HG02938 (cell line): ENCODE measurements at regions not wholly inside any gene's neighbourhood (a gene's known extent, or its start where the extent isn't known, plus 50 kb on each side); places are given as distances from the start of the nearest gene placed in this dataset.

Experiments used
- ATAC-seq: cut with Tn5 transposase; IDR thresholded peaks from one replicate; pipeline ENCODE4 v1.9.1; 2021; ENCODE audit warnings: mild to moderate bottlenecking, moderate library complexity; ENCODE audit not compliant: unreplicated experiment

DNA sequence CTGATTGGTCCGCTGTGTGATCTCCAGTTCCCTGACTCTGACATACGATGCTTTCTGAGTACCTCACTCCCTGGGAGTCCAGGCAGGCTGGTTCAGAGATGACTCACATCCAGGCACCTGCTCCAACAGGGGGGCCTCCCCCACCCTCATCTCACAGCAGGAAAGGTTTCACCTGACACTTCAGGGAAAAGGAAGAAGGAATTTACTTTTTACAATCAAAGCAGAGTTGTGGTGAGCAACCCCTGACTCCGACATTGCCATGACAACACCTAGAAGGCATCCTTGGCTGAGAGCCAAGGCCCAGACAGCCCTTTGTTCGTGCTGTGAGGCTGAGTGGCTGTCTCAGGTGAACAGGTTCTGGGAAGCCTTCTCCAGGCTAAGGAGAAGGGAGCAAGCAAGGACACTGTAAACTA is 164.6 kb upstream of the GJB5 start:
- ATAC-seq, result no peak

- ATAC-seq, result no peak
Measured at GRCh38 chr1:34591751-34592629, 162.9 kb upstream of the GJB5 start.

- no peak for ATAC-seq
Measured at GRCh38 chr1:34597877-34598514, 156.9 kb upstream of the GJB5 start.

DNA sequence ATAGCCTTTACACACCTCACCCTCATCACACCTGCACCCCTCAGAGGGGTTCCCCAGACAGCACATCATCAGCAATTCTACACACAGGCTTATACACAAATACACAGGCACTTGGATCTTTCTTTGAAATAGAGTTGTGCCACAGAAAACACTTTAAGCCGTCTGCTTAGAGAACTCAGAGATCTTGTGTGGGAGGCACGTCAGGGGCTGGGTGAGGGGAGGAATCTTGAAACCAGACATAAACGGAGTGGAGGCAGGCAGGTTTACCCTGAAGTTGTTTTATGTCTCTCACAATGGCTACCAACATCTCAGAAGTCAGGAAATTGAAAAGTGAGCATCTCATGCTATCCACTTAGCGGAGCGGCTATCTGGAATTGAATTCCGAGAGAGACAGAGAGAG is 151.9 kb upstream of the GJB5 start:
- no peak for ATAC-seq

DNA sequence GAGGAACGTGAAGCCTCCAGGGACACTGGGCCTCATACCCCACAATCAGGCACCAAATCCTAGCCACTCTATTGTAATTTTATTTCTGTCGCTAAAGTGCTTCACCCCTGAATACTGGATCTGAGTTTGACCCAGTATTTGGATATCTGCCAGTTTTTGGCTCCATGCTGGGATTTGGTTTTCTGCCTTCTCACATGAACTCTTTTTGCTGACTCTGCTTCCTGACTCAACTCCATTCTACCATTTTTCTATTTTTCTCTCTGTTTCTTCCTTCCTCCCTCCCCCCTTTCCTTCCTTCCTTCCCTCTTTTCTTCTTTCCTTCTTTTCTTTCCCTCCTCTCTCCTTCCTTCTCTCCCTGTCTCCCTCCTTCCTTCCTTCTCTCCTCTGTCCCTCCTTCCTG is 151.3 kb upstream of the GJB5 start:
- ATAC-seq, result no peak

GRCh38 chr1:34606504-34606903 is 148.3 kb upstream of the GJB5 start:
- ATAC-seq, result no peak

- ATAC-seq, result no peak
Measured at GRCh38 chr1:34610063-34610462, 144.8 kb upstream of the GJB5 start.

DNA sequence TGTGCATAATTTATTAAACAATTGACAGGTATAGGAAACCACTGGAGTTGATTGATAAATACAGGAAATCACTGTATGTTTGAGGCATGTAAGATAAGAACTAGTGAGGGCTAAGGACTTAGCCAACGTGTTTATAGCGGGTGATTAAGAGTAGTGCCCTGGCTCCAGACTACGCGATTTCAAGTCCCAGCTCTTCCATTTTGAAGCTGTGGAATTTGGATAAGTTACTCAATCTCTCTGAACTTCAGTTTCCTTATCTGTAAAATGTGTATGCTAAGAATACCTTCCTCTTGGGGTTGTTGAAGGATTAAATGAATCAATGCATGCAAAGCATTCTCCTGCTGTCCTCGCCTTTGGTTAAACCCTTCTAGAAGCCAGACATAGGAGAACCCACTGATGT is 143.3 kb upstream of the GJB5 start:
- ATAC-seq, result no peak

GRCh38 chr1:34612091-34612827 is 142.6 kb upstream of the GJB5 start:
- no peak for ATAC-seq

DNA sequence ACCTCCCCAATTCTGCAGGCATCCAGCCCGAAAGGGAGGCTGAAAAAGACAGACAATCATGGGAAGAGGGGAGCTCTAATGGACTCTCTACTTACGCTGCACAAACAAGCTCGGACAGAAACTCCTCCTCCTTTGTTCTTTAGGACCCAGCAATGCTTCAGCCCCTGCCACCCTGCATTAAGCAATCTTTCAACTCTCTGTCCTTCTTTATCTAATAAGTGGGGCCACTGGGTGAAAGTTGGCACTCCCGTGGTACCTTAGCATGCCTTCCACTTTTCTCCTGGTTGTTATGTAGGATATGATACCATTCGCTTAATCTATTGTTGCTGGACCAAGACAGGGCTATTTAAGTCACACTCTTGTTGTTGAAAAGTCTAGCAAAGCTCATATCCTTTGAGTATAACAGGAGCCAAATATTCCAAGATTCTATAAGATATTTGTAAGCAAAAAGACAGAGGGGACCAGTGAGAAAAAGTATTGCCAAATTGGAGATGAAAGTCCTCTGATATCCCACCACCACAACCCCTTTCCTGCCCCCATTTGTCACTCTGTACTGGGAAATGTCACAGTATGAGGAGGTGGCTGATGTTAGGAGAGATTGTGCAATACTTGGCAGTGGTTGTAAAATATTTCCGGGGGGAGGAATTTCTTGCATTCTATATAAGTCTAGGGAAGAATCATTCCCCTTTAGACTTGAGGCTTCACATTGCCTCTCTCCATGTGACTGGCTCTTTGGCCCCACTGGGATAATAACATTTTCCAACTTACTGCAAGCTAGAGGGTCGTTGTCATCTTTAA is 137.3 kb upstream of the GJB5 start:
- ATAC-seq, result no peak

GRCh38 chr1:34618381-34618780 is 136.5 kb upstream of the GJB5 start:
- no peak for ATAC-seq

- no peak for ATAC-seq
Measured at GRCh38 chr1:34619256-34619655, 135.6 kb upstream of the GJB5 start.

GRCh38 chr1:34621916-34622315 is 132.9 kb upstream of the GJB5 start:
- ATAC-seq, result no peak

- ATAC-seq, result no peak
Measured at GRCh38 chr1:34625521-34626015, 129.3 kb upstream of the GJB5 start.

DNA sequence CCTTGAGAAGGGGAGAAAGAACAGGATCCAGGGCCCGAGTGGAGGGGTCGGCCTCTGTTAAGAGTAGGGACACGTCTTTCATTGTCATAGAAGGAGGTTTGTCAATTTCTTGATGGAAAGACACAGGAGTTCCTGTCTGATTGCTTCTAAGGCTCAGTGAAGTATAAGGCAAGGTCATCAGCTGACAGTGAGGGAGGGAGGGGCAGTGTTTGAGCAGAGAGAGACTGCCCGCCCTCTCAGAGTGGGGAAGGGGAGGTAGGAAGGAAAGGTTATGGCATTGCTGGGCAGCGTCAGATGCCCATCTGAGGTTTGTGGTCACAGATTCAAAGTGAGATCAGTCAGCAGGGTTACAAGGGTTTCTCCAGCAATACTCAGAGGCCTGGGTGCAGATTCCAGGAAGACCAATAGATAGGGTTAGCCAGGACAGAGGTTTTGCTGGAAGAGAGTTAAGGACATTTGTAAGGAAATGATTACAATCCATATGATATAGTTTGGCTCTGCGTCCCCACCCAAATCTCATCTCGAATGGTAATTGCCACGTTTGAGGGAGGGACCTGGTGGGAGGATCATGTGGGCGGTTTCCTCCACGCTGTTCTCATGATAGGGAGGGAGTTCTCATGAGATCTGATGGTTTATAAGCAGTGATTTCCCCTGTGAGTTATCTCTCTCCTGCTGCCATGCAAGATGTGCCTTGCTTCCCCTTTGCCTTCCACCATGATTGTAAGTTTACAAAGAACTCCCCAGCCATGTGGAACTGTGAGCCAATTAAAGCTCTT is 127.2 kb upstream of the GJB5 start:
- no peak for ATAC-seq

GRCh38 chr1:34631126-34631525 is 123.7 kb upstream of the GJB5 start:
- no peak for ATAC-seq

DNA sequence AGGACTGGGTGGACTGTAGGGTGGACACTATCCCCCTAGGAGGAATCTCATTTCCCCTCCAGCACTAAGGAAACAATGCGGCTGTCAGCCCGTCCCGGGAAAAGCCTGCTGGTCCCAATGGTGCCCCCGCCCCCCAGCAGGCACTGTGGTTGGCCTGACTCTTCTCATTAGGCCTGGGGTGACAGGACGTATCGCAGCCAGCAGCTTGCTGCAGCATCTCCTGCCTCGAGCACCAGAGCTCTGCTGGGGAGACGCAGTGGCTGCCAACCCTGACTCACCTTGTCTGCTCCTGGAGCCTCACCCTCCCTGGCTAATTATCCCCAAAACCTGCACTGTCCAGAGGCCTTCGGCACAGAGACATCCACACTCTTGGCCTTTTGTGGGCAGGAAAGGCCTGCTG is 115.1 kb upstream of the GJB5 start:
- no peak for ATAC-seq

GRCh38 chr1:34640654-34641401 is 114.0 kb upstream of the GJB5 start:
- ATAC-seq, result no peak

GRCh38 chr1:34642679-34643078 is 112.2 kb upstream of the GJB5 start:
- ATAC-seq, result no peak
